RCC 7860 (cell line): ENCODE measurements at regions not wholly inside any gene's neighbourhood (a gene's known extent, or its start where the extent isn't known, plus 50 kb on each side); places are given as distances from the start of the nearest gene placed in this dataset.
A peak's percentile ranks its signal among the peaks of the same experiment; 100 is the strongest.

ENCODE experiments used
- DNase-seq: peaks from one replicate; pipeline ENCODE4 v3.0.0-alpha.2; 2015; ENCODE audit warnings: low spot score
- FAIRE-seq: peaks from 2 replicates; lab custom pipeline; 2012; peaks lifted over from hg19 to GRCh38; lab: Jason Lieb, UNC

DNA sequence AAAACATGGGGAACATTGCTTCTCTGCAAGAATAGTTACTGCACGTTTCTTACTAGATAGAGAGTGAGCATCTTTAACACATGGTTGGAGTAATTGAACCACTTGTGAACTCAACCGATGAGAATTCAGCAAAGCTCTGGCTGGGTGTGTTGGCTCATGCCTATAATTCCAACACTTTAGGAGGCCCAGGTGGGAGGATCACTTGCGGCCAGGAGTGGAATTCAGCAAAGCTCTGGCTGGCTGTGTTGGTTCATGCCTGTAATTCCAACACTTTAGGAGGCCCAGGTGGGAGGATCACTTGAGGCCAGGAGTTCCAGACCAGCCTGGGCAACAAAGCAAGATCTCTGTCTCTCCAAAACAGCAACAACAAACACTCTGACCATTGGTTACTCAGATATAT, 865.9 kb downstream of the KCNJ2 start:
- DNase-seq = no peak
- no peak for FAIRE-seq

- no peak for FAIRE-seq
Observed at GRCh38 chr17:71037386-71037785, 868.1 kb downstream of the KCNJ2 start.

GRCh38 chr17:71039391-71039790, 870.1 kb downstream of the KCNJ2 start:
- DNase-seq = no peak

More at GRCh38 chr17:71037386-71037785, 868.1 kb downstream of the KCNJ2 start:
- DNase-seq = no peak

GRCh38 chr17:71052971-71053370, 883.6 kb downstream of the KCNJ2 start:
- no peak for FAIRE-seq
- no peak for DNase-seq

More at GRCh38 chr17:71039391-71039790, 870.1 kb downstream of the KCNJ2 start:
- FAIRE-seq = no peak

- FAIRE-seq = peak; percentile 69
- DNase-seq = peak; percentile 76
Observed at GRCh38 chr17:71055128-71055527, 885.8 kb downstream of the KCNJ2 start.

DNA sequence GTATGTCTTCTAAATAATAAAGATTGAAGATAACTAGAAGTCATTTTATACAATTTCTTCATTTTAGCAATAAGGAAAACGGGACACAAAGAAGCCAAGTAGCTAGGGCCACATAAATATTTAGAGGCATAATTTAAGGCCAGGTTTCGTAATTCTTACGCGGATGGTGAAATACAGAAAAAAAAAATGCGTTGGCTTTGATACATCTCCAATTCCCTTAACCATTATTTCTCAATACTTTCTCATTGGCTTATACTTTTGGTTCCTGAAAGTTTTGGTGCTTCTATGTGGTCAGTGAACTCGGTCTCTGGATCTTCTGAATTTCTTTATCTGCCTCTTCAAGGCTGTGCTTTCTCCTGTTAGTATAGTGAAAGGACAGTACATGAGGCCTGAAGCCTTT, 888.1 kb downstream of the KCNJ2 start:
- DNase-seq = no peak

GRCh38 chr17:71057938-71058337, 888.6 kb downstream of the KCNJ2 start:
- no peak for DNase-seq
- FAIRE-seq = no peak

More for the DNA sequence above, 888.1 kb downstream of the KCNJ2 start:
- FAIRE-seq = no peak

DNA sequence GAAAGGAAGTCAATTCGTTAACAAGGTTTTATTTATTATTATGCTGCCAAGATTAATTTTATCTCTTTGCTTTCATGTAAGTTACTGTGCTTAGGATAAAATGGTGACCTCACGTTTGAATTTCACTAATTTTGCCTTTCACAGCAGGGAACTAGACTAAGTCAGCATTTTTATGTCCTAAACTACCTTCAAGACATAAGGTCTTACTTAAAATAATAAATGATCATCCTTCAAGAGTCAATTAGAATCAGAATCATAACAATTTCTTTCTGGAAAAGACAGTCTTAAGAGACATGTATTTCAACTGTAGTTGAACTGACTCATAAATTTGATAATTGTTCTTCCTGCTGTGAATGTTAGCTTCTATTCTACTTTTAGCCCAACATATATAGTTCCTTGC, 893.8 kb downstream of the KCNJ2 start:
- DNase-seq = no peak
- no peak for FAIRE-seq

- no peak for DNase-seq
- no peak for FAIRE-seq
Observed at GRCh38 chr17:71063559-71063958, 894.2 kb downstream of the KCNJ2 start.

DNA sequence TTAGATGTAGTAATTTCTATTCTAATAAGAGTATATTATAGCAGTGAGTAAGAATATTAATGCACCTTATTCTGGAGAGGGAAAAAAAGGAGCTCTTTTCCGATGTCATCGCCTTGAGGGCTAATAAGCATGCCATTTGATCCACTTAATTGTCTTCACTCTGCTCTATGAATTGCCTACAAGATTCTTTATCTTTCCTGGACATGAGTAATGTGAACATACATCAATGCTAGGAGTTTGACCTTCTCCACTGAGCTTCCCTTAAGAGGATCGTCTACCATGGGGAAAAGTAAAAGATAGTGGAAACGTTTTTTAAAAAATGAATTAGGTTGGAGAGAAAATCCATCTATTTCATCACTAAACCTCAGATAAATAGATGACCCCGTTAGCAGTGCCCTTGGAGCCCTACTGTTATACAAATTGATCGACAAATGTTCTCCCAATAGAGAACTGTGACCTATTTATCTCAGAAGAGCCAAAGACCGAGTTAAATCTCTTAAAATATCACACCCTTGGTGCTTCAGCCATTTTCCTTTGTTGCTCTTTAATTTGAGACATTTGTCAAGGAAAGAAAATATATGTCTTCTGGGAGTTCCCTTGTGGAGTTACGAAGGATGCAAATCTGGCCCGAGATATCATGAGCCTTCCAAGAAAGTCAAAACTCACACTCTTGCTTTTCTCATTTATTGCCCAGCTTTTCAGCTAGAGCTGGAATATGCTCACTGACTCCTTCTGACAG, 898.5 kb downstream of the KCNJ2 start:
- DNase-seq (no peak), FAIRE-seq (no peak)

DNA sequence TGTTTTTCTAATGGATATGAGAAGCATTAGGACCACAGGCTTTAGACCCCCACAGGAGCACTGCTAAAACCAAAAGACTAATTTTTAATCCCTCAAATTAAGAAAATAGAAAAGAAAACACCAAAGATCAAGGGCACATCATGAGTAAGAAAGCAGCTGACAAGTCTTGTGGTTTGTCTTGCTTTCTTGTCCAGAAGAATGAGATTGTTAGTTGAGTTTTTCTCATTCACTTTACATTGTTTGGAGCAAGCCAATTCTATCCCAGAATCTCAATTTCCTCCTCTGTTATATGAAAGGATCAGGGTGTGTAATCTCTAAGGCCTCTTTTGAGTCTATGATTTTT, 899.0 kb downstream of the KCNJ2 start:
- DNase-seq (no peak), FAIRE-seq (no peak)

- no peak for DNase-seq
- no peak for FAIRE-seq
Observed at GRCh38 chr17:71071041-71071440, 901.7 kb downstream of the KCNJ2 start.

DNA sequence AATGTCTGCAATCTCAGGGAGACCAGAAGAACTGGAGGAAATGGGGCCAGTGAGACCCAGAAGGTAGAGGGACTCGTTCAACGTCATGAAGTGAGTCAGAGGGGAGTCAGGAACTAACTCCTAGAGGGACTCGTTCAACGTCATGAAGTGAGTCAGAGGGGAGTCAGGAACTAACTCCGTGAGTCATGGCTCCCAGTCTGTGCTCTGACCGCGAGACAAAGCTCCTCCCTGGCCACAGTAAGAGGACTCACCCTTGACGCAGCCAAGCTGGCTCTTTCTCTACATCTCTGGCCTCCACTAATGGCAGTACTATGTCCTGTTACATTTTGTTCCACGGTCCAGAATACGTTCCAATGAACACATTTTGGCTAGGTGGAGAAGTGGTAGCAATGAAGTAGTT, 902.5 kb downstream of the KCNJ2 start:
- FAIRE-seq (peak; percentile 96), DNase-seq (peak; percentile 92)

GRCh38 chr17:71080937-71081336, 911.6 kb downstream of the KCNJ2 start:
- DNase-seq (no peak), FAIRE-seq (no peak)

- FAIRE-seq = no peak
- DNase-seq = no peak
Observed at GRCh38 chr17:71081666-71082065, 912.3 kb downstream of the KCNJ2 start.

GRCh38 chr17:71084219-71084618, 914.9 kb downstream of the KCNJ2 start:
- peak; percentile 13 for DNase-seq
- FAIRE-seq = no peak

- FAIRE-seq = no peak
- no peak for DNase-seq
Observed at GRCh38 chr17:71084838-71085237, 915.5 kb downstream of the KCNJ2 start.

GRCh38 chr17:71085238-71086033, 916.1 kb downstream of the KCNJ2 start:
- FAIRE-seq = no peak
- DNase-seq = peak; percentile 17

DNA sequence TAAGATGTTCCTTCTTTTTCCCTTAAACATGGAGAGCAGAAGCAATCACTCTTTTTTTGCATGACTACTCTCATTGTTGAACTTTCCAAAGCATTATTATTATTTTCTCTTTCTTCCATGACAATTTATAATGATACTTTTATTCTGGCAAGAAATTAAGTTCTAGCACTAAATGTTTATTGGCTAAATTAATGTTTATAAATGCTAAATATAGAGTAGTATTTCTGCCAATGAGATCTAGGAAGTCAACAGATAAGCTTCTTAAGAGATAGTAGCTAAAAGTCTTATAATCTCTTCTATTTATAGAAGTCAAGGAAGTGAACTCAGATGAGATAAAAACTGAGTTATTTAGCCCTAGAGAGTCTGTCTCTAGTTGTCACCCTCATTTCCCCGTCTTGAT, 920.1 kb downstream of the KCNJ2 start:
- no peak for FAIRE-seq
- no peak for DNase-seq

DNA sequence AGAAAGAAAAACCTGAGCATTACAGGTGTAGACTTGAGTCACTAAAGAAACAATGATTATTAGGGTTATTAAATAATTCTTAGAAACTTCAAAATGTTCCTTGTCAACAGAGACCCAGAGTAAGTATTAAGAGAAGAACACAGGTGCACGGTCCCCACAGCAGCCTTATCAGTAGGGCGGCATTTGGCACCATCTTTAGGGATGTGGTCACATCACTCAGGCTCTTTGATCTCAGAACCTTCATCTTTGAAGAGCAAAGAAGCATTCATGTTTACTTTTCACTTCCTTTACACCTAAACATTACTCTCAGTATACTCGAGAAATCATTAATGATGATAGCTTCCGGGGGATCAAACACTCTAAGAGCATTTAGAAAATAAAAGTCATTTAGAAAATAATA, 928.7 kb downstream of the KCNJ2 start:
- DNase-seq (no peak), FAIRE-seq (no peak)

DNA sequence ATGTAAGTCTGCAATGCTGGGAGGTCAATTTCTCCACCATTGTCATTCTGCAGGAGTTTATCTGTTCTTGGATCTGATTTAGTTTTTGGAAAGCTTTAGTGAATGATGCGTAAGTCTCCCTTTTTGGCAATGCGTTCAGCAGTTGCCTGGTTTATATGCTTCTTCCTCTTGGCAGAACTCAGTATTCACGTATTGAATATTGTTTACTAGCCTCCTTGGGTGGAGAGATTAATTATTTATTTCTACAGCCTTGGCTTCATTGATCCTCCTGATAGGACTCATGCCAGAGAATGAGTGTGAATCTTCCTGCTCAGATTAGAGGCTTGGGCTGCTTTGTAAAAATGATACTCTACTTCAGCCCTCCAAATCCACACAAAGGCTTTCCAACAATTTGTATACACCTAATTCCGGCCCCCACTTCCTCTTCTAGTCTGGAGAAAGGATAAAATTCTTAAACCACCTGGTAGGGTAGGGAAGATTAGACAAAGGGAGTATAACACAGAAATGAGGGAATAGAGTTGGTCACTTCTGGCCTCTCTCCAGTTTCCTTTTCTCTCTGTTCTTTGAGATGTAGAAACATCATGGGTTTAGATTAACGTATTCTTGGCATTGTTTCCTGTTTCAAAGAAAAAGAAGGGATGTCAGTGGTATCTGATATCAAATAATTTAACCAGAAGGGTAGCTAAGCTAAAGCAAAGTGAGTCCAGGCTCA, 929.8 kb downstream of the KCNJ2 start:
- DNase-seq = no peak
- no peak for FAIRE-seq

DNA sequence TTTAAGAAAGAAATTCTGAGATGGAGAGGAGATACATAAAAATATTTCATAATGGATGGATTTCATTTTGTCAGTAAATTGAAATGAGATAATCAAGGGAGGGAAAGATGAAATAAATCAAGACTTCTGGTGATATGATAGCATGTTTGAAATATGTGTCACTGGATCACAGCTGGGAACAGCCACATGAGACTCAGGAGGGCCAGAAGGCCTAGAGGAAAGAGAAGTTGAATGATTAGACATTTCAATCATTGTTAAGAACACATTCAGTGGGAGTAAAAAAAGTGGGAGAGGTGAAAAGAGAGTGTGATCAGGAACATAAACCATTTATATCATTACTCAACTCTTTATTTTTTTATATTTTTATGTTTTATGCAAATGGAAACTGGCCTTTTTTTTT, 933.4 kb downstream of the KCNJ2 start:
- DNase-seq (no peak), FAIRE-seq (no peak)
